ENCODE measurements at regions not wholly inside any gene's neighbourhood (a gene's known extent, or its start where the extent isn't known, plus 50 kb on each side); places are given as distances from the start of the nearest gene placed in this dataset.
A peak's percentile ranks its signal among the peaks of the same experiment; 100 is the strongest.
"Not testable (repeated sequence)": the region's sequence is repeated elsewhere in the genome, so short reads cannot be mapped to it uniquely, and the experiment has no call there.

GRCh38 chr3:55294557-55294956, 192.5 kb downstream of the WNT5A start:
- no peak for DNase-seq

GRCh38 chr3:55292360-55292759, 194.7 kb downstream of the WNT5A start:
- DNase-seq = no peak

DNA sequence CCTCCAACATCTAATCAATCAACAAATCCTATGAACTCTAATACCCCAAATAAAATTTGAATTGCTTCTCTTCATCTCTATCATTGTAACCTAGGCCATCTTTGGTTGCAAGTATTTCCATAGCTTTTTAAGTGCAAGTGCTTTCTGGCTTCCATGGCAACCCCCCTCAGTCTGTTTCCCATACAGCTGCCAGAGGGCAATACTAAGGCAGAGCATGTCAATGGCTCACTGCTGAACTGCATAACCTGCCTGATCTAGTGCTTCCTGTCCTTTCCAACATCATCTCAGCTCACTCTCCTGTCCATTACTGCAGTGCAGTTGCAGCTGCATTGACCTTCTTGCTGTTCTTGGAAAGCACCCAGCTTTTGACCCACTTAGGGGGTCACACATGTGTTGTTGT, 198.4 kb downstream of the WNT5A start:
- no peak for DNase-seq

GRCh38 chr3:55286693-55287092, 200.4 kb downstream of the WNT5A start:
- DNase-seq = no peak

- no peak for DNase-seq
Measured at GRCh38 chr3:55285156-55285555, 201.9 kb downstream of the WNT5A start.

GRCh38 chr3:55283441-55283925, 203.6 kb downstream of the WNT5A start:
- no peak for DNase-seq

- no peak for DNase-seq
Measured at GRCh38 chr3:55282994-55283393, 204.1 kb downstream of the WNT5A start.

- no peak for DNase-seq
Measured at GRCh38 chr3:55272031-55272645, 215.0 kb downstream of the WNT5A start.

DNA sequence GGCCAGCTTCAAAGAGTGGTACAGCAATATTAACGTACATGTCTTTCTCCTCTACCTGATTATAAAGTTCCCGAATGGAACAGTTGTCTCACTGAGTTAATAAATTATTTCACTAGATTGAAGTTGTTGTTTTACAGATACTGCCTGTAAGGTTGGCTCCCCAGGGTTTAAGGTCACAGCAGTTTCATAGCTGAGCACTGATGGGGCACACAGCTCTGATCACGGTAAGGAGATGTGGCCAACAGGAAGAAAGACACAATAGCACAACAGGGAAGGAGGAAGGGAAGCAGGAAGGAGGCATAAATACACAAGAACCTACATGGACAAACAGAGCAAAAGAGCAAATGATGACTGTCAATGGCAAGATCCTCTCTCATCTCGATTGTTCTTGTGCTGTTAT, 215.6 kb downstream of the WNT5A start:
- no peak for DNase-seq

- DNase-seq = no peak
Measured at GRCh38 chr3:55270976-55271375, 216.1 kb downstream of the WNT5A start.

GRCh38 chr3:55269636-55270035, 217.5 kb downstream of the WNT5A start:
- no peak for DNase-seq

- no peak for DNase-seq
Measured at GRCh38 chr3:55269096-55269495, 218.0 kb downstream of the WNT5A start.

- DNase-seq = no peak
Measured at GRCh38 chr3:55267206-55267930, 219.7 kb downstream of the WNT5A start.

DNA sequence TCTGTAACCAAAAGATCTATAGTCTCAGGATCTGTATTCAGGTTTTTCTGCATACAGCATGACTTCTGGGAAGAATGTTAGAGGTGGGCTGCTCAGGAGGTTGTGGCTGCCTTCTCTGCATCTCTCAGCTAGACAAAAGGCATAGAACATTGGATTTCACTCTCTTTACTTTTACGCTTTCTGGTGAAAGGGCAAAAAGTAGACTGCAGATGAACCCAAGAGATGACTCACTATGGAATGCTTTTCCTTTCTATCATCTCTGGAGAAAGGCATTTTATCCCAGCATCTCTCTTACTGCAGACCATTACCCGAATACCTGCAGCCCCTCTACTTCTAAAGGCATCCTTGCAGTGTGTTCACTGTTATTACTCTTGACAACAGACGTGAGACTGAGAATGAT, 222.2 kb downstream of the WNT5A start:
- no peak for DNase-seq

GRCh38 chr3:55252921-55253320, 234.2 kb downstream of the WNT5A start:
- no peak for DNase-seq

GRCh38 chr3:55249156-55249555, 237.9 kb downstream of the WNT5A start:
- not testable (repeated sequence) for DNase-seq

DNA sequence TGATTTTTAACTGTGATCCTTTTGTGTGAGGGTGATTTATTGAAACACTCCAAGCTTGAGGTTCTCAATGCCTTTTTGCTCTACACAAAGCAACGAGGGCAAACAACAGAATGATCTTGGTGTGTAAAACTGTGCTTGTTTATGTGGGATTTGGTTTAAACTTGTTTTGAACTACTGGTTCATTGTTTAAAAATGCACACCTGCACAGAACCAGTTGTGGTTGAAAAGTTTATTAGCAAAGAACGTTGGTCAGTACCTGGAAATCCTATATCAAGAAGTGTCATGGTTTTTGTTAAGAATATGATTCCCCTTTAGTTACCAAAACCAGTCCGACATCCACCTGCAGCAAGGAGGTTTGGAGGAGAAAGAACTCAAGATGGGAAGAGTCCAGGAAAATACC, 239.4 kb downstream of the WNT5A start:
- DNase-seq = no peak

- DNase-seq = no peak
Measured at GRCh38 chr3:55246033-55246432, 241.1 kb downstream of the WNT5A start.

- DNase-seq = no peak
Measured at GRCh38 chr3:55245351-55245750, 241.8 kb downstream of the WNT5A start.

DNA sequence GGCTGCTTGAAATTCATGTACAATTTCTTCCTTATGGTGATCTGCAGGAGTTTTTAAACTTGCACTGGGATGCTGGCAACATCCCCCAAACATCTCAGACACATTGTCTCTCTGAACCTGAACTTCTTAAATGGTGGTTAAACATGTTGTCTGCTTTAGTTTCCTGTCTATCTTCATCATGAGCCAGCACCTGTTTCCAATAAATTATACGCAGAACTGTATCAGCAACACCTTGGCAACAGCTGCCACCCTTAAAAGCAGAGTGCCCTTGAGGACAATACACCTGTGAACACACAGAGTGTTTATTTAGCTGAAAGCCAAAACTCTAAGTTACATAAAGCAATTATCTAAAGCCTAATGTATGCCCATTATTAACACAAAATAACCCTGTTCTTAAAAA, 242.9 kb downstream of the WNT5A start:
- DNase-seq = peak; percentile 79

GRCh38 chr3:55243678-55244077, 243.4 kb downstream of the WNT5A start:
- DNase-seq = no peak

GRCh38 chr3:55242921-55243320, 244.2 kb downstream of the WNT5A start:
- no peak for DNase-seq

DNA sequence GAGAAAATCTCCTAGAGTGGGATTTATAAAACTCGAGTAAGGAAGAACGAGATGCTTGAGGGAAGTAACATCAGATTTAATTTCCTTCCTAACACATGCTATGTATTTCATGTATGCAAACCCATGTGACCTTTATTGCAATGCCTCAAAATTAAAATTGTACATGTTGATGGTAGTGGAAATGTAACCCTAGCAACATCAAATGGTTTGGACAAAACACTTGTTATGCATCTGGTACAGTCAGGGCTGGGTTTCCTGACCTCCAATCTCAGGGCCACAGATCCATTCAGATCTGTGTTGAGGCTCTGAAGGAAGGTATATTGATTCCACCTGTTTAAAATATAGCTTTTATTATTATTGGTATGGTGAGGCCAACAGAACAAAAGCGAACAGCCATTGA, 246.0 kb downstream of the WNT5A start:
- DNase-seq = no peak

GRCh38 chr3:55235416-55235815, 251.7 kb downstream of the WNT5A start:
- no peak for DNase-seq

DNA sequence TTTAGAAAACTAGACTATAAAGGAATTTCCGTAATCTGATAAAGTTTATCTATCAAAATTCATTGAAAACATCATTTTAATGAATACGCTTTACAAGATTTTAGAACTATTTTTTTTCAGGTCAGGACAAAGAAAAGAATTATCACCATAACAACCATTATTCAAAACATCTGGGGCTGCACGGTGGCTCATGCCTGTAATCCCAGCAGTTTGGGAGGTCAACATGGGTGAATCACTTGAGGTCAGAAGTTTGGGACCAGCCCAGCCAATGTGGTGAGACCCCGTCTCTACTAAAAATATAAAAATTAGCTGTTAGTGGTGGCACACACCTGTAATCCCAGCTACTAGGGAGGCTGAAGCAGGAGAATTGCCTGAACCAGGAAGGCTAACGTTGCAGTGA, 260.4 kb downstream of the WNT5A start:
- no peak for DNase-seq
